Bronchial epithelial cell (primary cell): ENCODE measurements at regions not wholly inside any gene's neighbourhood (a gene's known extent, or its start where the extent isn't known, plus 50 kb on each side); places are given as distances from the start of the nearest gene placed in this dataset.

ENCODE experiments used
- DNase-seq: peaks from one replicate; pipeline ENCODE4 v3.0.0-alpha.2; 2010; ENCODE audit warnings: low read depth
- FAIRE-seq: peaks from 2 replicates; lab custom pipeline; 2011; peaks lifted over from hg19 to GRCh38; lab: Jason Lieb, UNC
- H3K27me3 ChIP-seq: 2 replicates; pipeline ENCODE4 v1.5.1; 2011; ENCODE audit warnings: low read length; ENCODE audit not compliant: control insufficient read depth, insufficient read depth
- H3K36me3 ChIP-seq: 2 replicates; pipeline ENCODE4 v1.5.1; 2011; ENCODE audit warnings: low read length; ENCODE audit not compliant: control insufficient read depth, insufficient read depth
- H3K4me3 ChIP-seq: 2 replicates; pipeline ENCODE4 v1.5.1; 2011; ENCODE audit warnings: mild to moderate bottlenecking, low read depth, low read length, control low read depth
- TF ChIP-seq, protein P1 (sequence below): IDR thresholded peaks from 2 replicates; pipeline ENCODE4 v1.5.1; 2011; ENCODE audit warnings: mild to moderate bottlenecking, moderate library complexity, low read length, control low read depth, inconsistent platforms; ENCODE audit not compliant: insufficient read depth, severe bottlenecking

DNA sequence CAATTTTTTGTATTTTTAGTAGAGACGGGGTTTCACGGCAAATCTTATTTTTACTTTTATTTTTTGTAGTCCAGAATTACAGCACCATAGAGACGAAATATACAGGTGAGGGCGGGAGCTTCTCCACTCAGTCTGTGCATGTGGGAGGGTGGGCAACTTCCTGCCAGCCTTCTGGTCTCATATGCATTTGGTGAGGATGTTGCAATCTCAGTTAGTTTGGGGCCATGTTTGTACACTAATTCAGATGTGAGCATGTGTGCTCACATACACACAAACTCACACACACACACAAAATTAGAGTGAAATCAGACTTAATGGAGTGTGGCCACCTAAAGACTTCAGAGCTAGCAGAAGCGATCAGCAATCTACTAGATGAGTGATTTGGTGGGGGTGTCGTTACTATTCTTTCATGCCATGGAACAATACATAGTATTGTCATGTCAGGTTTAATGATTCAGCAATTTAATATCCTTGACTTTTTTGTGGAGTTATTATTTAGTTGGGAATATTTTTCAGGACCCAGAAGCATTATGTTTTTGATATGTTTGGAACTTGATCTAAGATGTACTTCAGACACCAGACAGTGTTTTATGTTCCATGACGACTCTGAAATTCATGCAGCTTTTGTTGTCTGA is 78.0 kb upstream of the BMP2 start:
- TF ChIP-seq, protein P1, sequence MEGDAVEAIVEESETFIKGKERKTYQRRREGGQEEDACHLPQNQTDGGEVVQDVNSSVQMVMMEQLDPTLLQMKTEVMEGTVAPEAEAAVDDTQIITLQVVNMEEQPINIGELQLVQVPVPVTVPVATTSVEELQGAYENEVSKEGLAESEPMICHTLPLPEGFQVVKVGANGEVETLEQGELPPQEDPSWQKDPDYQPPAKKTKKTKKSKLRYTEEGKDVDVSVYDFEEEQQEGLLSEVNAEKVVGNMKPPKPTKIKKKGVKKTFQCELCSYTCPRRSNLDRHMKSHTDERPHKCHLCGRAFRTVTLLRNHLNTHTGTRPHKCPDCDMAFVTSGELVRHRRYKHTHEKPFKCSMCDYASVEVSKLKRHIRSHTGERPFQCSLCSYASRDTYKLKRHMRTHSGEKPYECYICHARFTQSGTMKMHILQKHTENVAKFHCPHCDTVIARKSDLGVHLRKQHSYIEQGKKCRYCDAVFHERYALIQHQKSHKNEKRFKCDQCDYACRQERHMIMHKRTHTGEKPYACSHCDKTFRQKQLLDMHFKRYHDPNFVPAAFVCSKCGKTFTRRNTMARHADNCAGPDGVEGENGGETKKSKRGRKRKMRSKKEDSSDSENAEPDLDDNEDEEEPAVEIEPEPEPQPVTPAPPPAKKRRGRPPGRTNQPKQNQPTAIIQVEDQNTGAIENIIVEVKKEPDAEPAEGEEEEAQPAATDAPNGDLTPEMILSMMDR = no peak
- H3K36me3 ChIP-seq = no peaks in the 10 kb centered on the region
- H3K4me3 ChIP-seq = no peak overlapping the region
- H3K27me3 ChIP-seq = no peaks in the 10 kb centered on the region
- DNase-seq (no peak), FAIRE-seq (no peak)

DNA sequence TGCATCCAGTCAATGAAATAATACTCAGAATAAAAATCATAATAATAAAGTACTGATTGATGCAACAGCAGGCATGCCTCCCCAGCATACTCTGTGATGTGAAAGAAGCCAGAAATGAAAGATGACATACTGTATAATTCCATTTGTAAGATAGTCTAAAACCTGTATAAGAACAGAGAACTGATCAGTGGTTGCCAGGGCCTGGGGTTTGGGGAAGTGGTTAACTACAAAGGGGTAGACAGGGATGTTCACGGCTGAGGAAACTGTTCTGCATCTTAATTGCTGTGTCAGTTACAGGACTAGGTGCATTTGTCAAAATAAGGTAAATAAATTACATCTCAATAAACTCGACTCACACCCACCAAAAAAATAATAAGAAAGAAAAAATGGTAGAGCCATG is 81.3 kb upstream of the BMP2 start:
- H3K4me3 ChIP-seq = no peak overlapping the region
- FAIRE-seq (no peak), DNase-seq (no peak)
- H3K27me3 ChIP-seq = no peaks in the 10 kb centered on the region
- TF ChIP-seq, protein P1 = no peak
- H3K36me3 ChIP-seq = no peaks in the 10 kb centered on the region

DNA sequence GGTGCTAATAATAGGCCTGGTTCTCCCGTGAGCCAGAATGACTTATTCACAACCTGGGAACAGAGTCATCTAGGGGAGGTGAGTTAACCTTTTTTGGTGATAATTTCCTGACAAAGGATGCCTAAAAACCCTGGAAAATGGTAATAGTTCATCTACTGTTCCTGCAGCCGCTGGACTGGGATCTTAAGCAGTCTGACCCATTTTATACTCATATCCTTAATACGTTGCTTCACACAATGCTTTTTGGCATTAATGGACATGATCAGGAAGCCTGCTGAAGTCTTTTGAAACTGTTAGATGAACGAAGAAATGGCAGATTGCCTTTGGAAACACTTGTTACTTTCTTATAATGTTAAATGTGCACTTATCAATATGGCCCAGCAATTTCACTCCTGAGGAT is 81.9 kb upstream of the BMP2 start:
- no peak overlapping the region for H3K4me3 ChIP-seq
- TF ChIP-seq, protein P1 = no peak
- no peaks in the 10 kb centered on the region for H3K36me3 ChIP-seq
- FAIRE-seq = no peak
- H3K27me3 ChIP-seq = no peaks in the 10 kb centered on the region
- DNase-seq = no peak

DNA sequence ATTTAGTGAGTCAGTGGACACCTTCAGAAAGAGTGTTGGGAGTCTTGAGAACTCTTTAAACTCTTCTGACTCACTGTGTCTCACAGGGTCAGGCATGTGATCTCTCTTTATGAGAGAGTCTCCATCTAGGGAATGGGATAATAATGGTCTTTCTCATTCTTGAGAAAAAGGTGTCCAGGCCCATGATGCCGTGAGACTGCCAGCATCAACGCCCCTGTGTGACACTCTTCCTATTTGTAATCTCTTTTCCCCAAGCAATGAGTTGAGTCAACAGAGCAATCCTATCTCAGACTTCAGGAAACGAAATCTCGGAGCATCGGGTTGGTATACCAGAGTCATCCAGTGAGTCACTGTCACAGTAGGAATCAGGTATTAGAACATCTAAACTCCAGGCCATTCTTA is 82.3 kb upstream of the BMP2 start:
- H3K27me3 ChIP-seq = no peaks in the 10 kb centered on the region
- TF ChIP-seq, protein P1 = no peak
- H3K36me3 ChIP-seq = no peaks in the 10 kb centered on the region
- no peak overlapping the region for H3K4me3 ChIP-seq
- DNase-seq (peak; percentile 93), FAIRE-seq (peak; percentile 70)

DNA sequence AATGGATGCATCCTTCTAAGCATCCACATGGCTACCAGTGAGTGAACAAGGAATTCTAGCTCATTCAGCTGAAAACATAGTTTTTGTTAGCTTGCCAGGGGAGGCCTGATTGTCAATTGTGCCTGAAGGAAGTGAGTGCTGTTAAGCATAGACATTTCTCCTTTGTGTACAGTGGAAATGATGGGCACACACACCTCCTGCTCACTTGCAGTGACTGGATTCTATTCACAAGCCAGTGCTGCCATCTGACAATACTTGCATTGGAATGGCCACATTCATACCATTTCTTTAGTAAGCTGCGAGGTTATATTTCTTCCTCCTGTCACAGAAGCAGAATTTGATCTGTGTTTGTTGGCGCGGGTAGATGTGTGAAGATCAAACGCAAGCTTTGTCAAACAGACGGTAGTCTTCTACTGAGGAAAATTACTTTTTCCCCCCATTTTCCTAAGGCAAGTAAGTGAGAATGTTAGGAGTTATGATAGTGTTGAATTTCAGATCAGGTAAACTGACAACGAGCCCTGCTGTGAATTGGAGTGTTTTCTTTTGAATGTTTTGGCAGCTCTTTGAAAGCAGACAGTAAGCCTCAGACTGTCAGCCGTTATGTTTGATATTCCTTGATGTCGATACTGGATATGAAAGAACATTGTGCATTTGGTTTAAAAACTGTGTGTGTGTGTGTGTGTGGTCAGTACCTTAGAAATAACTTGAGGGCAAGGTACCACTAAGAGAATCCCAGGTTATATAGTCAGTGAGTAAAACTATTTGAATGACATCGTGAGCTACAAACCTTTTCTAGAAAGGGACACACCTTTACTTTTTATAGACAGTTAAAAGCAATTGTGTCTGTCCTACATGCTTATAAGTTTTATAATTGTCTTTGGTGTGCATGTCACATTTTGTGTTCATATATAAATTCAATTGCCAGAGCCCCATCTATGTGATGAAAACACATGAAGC is 84.2 kb upstream of the BMP2 start:
- TF ChIP-seq, protein P1 = no peak
- FAIRE-seq = peak; percentile 55
- no peak overlapping the region for H3K4me3 ChIP-seq
- no peak for DNase-seq
- no peaks in the 10 kb centered on the region for H3K27me3 ChIP-seq
- H3K36me3 ChIP-seq = no peaks in the 10 kb centered on the region
